ENCODE measurements at regions not wholly inside any gene's neighbourhood (a gene's known extent, or its start where the extent isn't known, plus 50 kb on each side); places are given as distances from the start of the nearest gene placed in this dataset.

DNA sequence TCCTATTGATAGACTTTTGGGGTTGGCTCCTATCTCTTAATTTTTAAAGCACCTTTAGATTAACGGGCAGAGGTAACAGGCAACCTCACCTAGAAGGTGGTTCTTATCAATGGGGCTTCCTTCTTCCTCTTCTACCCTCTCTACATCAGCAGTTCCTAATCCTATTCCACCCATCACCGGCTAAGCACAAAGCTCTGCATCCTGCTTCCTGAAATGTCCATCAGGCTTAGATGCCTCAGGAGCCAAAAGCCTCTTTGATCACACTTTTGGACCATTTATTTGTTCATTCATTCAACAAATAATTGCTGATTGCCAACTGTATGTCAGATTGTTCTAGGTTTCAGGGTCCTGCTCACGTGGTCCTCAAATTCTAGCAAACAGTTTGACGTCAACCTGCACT lies 586.0 kb downstream of the TOX3 start:
- DNase-seq (ENCODE audit: low read depth), result no peak
- H3K4me3 ChIP-seq (ENCODE audit: low read length), result no peak overlapping the region
- TF ChIP-seq, protein P1, sequence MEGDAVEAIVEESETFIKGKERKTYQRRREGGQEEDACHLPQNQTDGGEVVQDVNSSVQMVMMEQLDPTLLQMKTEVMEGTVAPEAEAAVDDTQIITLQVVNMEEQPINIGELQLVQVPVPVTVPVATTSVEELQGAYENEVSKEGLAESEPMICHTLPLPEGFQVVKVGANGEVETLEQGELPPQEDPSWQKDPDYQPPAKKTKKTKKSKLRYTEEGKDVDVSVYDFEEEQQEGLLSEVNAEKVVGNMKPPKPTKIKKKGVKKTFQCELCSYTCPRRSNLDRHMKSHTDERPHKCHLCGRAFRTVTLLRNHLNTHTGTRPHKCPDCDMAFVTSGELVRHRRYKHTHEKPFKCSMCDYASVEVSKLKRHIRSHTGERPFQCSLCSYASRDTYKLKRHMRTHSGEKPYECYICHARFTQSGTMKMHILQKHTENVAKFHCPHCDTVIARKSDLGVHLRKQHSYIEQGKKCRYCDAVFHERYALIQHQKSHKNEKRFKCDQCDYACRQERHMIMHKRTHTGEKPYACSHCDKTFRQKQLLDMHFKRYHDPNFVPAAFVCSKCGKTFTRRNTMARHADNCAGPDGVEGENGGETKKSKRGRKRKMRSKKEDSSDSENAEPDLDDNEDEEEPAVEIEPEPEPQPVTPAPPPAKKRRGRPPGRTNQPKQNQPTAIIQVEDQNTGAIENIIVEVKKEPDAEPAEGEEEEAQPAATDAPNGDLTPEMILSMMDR (IDR thresholded peaks at IDR 0.05; ENCODE audit: insufficient read depth, low read depth, low read length, missing control alignments), result no peak

DNA sequence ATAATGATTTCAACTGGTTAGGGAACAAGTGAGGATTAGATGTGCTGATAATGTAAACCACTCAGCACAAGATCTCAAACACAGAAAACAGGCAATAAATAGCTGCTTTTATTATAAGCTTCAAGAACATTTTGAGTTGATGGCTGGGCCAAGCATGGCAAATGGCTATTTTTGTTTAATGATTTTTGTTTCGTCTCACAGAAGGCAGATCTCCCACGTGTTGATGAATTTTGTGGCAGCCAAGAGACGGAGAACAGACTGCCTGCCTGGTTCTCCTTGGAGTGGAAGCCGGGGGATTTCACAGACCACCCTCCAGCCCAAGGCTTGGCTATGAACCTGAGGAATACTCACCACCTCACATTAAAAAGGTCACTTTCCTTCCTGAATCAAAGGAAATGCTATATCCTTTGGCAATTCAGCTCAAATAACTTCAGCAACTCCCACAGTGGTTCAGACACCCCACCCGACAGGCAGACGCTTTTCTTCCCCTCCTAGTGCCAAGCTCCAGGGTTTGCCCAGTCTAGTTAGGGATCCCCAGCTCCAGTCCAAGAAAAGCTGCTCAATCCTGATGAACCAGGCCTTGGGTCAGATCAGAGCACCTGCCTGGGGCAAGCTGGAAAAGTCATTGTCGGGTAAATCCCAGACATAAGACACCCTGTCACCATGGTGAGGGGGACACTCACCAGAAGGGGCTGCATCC lies 593.5 kb downstream of the TOX3 start:
- TF ChIP-seq, protein P1 (IDR thresholded peaks at IDR 0.05; ENCODE audit: insufficient read depth, low read depth, low read length, missing control alignments), result no peak
- DNase-seq (ENCODE audit: low read depth), result no peak
- H3K4me3 ChIP-seq (ENCODE audit: low read length), result no peak overlapping the region

DNA sequence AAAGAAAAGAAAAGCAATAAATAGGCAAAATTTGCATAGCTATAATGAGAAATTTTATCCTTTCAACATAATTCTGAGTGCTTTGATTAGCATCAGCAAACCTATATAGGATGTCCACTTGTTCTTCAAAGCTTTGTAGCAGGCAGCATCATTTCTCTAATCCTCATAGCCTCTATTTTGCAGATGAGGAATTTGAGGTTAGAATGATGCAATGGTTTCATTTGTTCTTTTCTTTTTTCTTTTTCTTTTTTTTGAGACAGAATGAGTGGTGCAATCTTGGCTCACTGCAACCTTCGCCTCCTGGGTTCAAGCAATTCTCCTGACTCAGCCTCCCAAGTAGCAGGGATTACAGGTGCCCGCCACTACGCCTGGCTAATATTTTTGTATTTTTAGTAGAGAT lies 594.4 kb downstream of the TOX3 start:
- no peak overlapping the region for H3K4me3 ChIP-seq (ENCODE audit: low read length)
- no peak for DNase-seq (ENCODE audit: low read depth)
- TF ChIP-seq, protein P1 (IDR thresholded peaks at IDR 0.05; ENCODE audit: insufficient read depth, low read depth, low read length, missing control alignments), result no peak

DNA sequence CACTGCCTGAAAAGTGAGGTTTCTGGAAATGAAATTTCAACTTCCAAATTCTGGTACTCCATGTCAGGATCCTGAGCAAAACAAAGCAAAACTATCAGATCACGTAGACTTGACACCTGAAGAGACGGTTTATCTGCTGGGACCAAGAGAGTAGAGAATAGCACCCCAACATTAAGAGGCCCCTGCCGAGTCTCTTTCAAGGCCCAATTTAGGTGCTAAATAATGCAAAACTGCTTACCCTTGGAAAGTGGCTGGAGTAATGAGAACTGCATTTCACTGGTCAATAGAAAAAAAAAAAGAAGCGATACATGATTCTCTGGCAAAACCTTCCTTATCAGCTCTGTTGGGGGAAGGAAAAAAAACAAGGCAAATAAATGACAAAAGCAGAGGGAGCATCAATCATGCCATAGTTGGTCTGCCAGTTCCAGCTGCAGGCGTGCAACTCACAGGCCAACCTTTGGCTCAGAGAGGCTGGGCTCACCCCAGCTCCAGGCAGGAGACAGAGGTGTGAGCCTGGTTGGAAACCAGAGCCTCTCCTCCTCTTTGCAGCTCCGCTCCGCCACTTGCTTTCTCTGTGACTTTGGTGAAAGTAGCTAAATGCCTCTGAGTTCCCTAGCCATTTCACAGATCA lies 595.2 kb downstream of the TOX3 start:
- DNase-seq (ENCODE audit: low read depth), result no peak
- no peak overlapping the region for H3K4me3 ChIP-seq (ENCODE audit: low read length)
- TF ChIP-seq, protein P1 (IDR thresholded peaks at IDR 0.05; ENCODE audit: insufficient read depth, low read depth, low read length, missing control alignments), result no peak

DNA sequence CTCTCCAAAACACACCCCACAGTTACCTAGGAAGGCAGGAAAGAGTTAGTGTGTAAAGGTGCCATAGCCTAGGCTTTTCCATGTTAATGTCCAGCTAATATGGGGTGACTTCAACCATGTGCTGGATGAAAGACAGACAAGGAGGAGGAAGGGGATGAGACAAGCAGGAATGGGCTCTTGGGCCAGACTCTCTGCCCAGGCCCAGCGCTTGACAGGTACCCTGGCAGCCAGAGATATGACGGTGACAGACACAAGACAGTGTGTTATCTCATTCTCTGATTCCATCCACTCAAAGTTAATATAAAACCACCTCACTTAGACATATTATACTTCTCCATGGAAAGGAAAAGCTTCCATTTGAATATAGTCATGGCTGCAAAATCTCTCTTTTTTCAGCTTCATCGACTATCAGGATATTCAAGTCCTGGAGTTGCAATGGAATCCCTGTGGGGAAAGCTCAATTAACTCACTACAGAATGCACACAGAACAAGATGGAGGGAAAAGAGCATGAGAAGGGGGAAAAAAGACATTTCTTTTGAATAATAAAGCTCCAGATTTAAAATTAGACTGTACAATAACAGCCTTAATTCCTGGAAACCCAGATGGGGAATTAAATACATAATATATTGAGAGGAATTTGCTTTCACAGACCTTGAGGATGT lies 596.7 kb downstream of the TOX3 start:
- TF ChIP-seq, protein P1 (IDR thresholded peaks at IDR 0.05; ENCODE audit: insufficient read depth, low read depth, low read length, missing control alignments), result no peak
- DNase-seq (ENCODE audit: low read depth), result no peak
- no peak overlapping the region for H3K4me3 ChIP-seq (ENCODE audit: low read length)

DNA sequence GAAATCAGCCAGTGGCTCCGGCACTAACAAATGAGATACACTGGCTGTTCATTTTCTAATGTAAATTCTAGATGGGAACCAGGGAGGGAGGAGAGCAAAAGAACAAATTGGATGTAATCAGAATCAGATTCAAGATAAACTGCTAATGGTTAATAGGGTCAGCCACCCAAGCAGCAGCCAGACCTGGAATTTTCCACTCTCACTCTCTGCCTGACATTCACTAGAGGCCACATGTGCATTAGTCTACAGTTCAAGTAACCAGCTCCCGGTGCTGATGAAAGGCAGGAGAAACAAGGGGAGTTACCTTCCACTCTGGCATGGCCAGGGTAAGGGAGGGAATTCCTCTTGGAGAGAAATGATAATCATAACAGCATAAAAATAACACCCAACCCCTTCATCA lies 597.7 kb downstream of the TOX3 start:
- TF ChIP-seq, protein P1 (IDR thresholded peaks at IDR 0.05; ENCODE audit: insufficient read depth, low read depth, low read length, missing control alignments), result no peak
- no peak for DNase-seq (ENCODE audit: low read depth)
- H3K4me3 ChIP-seq (ENCODE audit: low read length), result no peak overlapping the region

Measured in epithelial cell of esophagus (primary cell).